Psoas muscle (tissue), 7 donors: ENCODE measurements at regions not wholly inside any gene's neighbourhood (a gene's known extent, or its start where the extent isn't known, plus 50 kb on each side); places are given as distances from the start of the nearest gene placed in this dataset.
"Not testable (repeated sequence)": the region's sequence is repeated elsewhere in the genome, so short reads cannot be mapped to it uniquely, and the experiment has no call there.

ENCODE experiments used
- ATAC-seq, 4 donors: fragments of 200-7000 bp; cut with Tn5 transposase; one replicate each; pipeline ENCODE4 v1.9.1; 2020; ENCODE audit warnings: moderate library complexity in 3 of 4, mild to moderate bottlenecking in 2 of 4
- DNase-seq, 2 donors: peaks; one replicate each; pipeline ENCODE4 v3.0.0-alpha.2; 2020
- H3K27ac ChIP-seq: fragments of 200-600 bp; one replicate; pipeline ENCODE4 v1.8.0; 2022
- H3K27me3 ChIP-seq, 3 donors: fragments of 200-600 bp in 1 of 3; one replicate each; pipeline versions ENCODE4 v1.6.1 to v1.8.0; 2013 to 2022; ENCODE audit warnings: low read length in 2 of 3, mild to moderate bottlenecking in 2 of 3, moderate library complexity in 1 of 3; ENCODE audit not compliant: insufficient read depth in 3 of 3
- H3K36me3 ChIP-seq, 2 donors: fragments of 200-600 bp in 1 of 2; one replicate each; pipeline versions ENCODE4 v1.6.1 to v1.8.0; 2013 to 2022; ENCODE audit warnings: low read depth in 1 of 2, mild to moderate bottlenecking in 1 of 2, moderate library complexity in 1 of 2; ENCODE audit not compliant: insufficient read depth in 1 of 2
- H3K4me1 ChIP-seq: fragments of 200-600 bp; one replicate; pipeline ENCODE4 v1.8.0; 2022
- H3K4me3 ChIP-seq: fragments of 200-600 bp; one replicate; pipeline ENCODE4 v1.8.0; 2022; ENCODE audit warnings: mild to moderate bottlenecking
- H3K9me3 ChIP-seq: fragments of 200-600 bp; one replicate; pipeline ENCODE4 v1.8.0; 2022
- CTCF ChIP-seq: fragments of 200-600 bp; IDR thresholded peaks from one replicate; pipeline ENCODE4 v1.8.0; 2022; ENCODE audit warnings: antibody characterized with exemption
- WGBS, 3 donors: extraction: QIAGEN DNeasy Blood & Tissue Kit; methylation state at CpG; one replicate each; pipeline versions ENCODE4 v1.1.6 to v1.1.7; 2013; 5-methylcytosine and 5-hydroxymethylcytosine counted together
- intact Hi-C, 2 donors: fragments of 100-400 bp; cut with DNase I; formaldehyde crosslinking; loops; one replicate each; pipeline versions ENCODE4 v1.11.0 to v1.14.2; 2022
- donor health status: healthy with polysubstance abuse.
- donor health status: DM: no; HTN: no; CAD: no; lungs with moderate emphysema.
- donor health status: Bipolar disorder and iron deficiency.
- donor health status: healthy.
- donor health status: DM: yes; HTN: yes; CAD: no.
- donor health status: DM: no; HTN: no; CAD: no.
- donor health status: DM: yes; HTN: yes; CAD: no.

GRCh38 chr14:46136456-46136855, 515.1 kb downstream of the RPL10L start:
- ATAC-seq (no peak), DNase-seq (no peak)
- 63 to 83% (median 64%) methylated on average over 1 of the region's 1 CpG for WGBS, 3 donors
- no peak for TF ChIP-seq CTCF
- Histone ChIP-seq H3K27me3 (no peaks in the 10 kb centered on the region), H3K4me3 (no peak overlapping the region), H3K9me3 (no peaks in the 10 kb centered on the region), H3K4me1 (no peaks in the 10 kb centered on the region), H3K27ac (no peak overlapping the region), H3K36me3 (no peaks in the 10 kb centered on the region)
- intact Hi-C loops: no loop called here

GRCh38 chr14:46108228-46108627, 543.4 kb downstream of the RPL10L start:
- Histone ChIP-seq H3K4me1 (no peaks in the 10 kb centered on the region), H3K27me3 (no peaks in the 10 kb centered on the region), H3K27ac (no peak overlapping the region), H3K4me3 (no peak overlapping the region), H3K9me3 (no peaks in the 10 kb centered on the region), H3K36me3 (no peaks in the 10 kb centered on the region)
- WGBS, 3 donors: 92 to 100% (median 93%) methylated on average over 2 of the region's 2 CpGs
- ATAC-seq (no peak), DNase-seq (no peak)
- TF ChIP-seq CTCF: no peak
- intact Hi-C loops: no loop called here

GRCh38 chr14:46100901-46101300, 550.7 kb downstream of the RPL10L start:
- H3K9me3 ChIP-seq, intact Hi-C loops, H3K4me1 ChIP-seq, H3K4me3 ChIP-seq, ATAC-seq, H3K27ac ChIP-seq, DNase-seq, H3K27me3 ChIP-seq, H3K36me3 ChIP-seq: not testable (repeated sequence)
- 93 to 95% (median 94%) methylated on average over 8 of the region's 8 CpGs for WGBS, 3 donors

GRCh38 chr14:46091819-46092218, 559.8 kb downstream of the RPL10L start:
- ATAC-seq: no peak
- 21% methylated on average over 3 of the region's 3 CpGs for WGBS, 3 donors
- Histone ChIP-seq H3K4me3 (no peak overlapping the region), H3K9me3 (no peaks in the 10 kb centered on the region), H3K27me3 (no peaks in the 10 kb centered on the region), H3K27ac (no peak overlapping the region), H3K36me3 (no peaks in the 10 kb centered on the region), H3K4me1 (no peaks in the 10 kb centered on the region)
- no peak for DNase-seq
- intact Hi-C loops: no loop called here
- TF ChIP-seq CTCF: no peak

GRCh38 chr14:46087604-46088003, 564.0 kb downstream of the RPL10L start:
- Histone ChIP-seq H3K4me1 (no peaks in the 10 kb centered on the region), H3K27ac (no peak overlapping the region), H3K4me3 (no peak overlapping the region), H3K9me3 (no peaks in the 10 kb centered on the region), H3K36me3 (no peaks in the 10 kb centered on the region), H3K27me3 (no peaks in the 10 kb centered on the region)
- 66 to 72% (median 68%) methylated on average over 2 of the region's 2 CpGs for WGBS, 3 donors
- no peak for TF ChIP-seq CTCF
- no peak for DNase-seq
- intact Hi-C loops: no loop called here
- ATAC-seq: no peak
